OCI-LY1 (cell line): ENCODE measurements at regions not wholly inside any gene's neighbourhood (a gene's known extent, or its start where the extent isn't known, plus 50 kb on each side); places are given as distances from the start of the nearest gene placed in this dataset.

Experiments
- H2AFZ ChIP-seq: fragments of 200-600 bp; sonication (generic), shearing (Covaris generic); 2 replicates; pipeline ENCODE4 v1.6.0; 2014; ENCODE audit warnings: antibody characterized with exemption, mild to moderate bottlenecking, low read length
- H3F3A ChIP-seq: fragments of 200-600 bp; sonication (generic), shearing (Covaris generic); 2 replicates; pipeline ENCODE4 v1.6.0; 2014; ENCODE audit warnings: mild to moderate bottlenecking, antibody characterized with exemption, low read length, moderate library complexity; ENCODE audit not compliant: insufficient read depth
- H3K27ac ChIP-seq: fragments of 200-600 bp; sonication (generic); 2 replicates; pipeline ENCODE4 v1.5.1; 2014; ENCODE audit warnings: low read length, mixed run types, mild to moderate bottlenecking, low read depth; ENCODE audit not compliant: poor library complexity, severe bottlenecking
- H3K27me3 ChIP-seq: fragments of 200-600 bp; sonication (generic); 2 replicates; pipeline ENCODE4 v1.6.0; 2014; ENCODE audit warnings: antibody characterized with exemption, mild to moderate bottlenecking, low read length, moderate library complexity; ENCODE audit not compliant: insufficient read depth
- H3K36me3 ChIP-seq: fragments of 200-600 bp; sonication (generic); 2 replicates; pipeline ENCODE4 v1.6.1; 2014; ENCODE audit warnings: mild to moderate bottlenecking, antibody characterized with exemption, low read length, moderate library complexity, mixed read lengths; ENCODE audit not compliant: insufficient read depth
- H3K4me1 ChIP-seq: fragments of 200-600 bp; sonication (generic); 2 replicates; pipeline ENCODE4 v1.5.1; 2014; ENCODE audit warnings: mild to moderate bottlenecking, low read length, moderate library complexity; ENCODE audit not compliant: insufficient read depth, severe bottlenecking
- H3K4me2 ChIP-seq: fragments of 200-600 bp; sonication (generic), shearing (Covaris generic); 2 replicates; pipeline ENCODE4 v1.6.1; 2014; ENCODE audit warnings: low read length
- H3K4me3 ChIP-seq: fragments of 200-600 bp; sonication (generic); 2 replicates; pipeline ENCODE4 v1.5.1; 2014; ENCODE audit warnings: low read length, low read depth, mild to moderate bottlenecking, mixed read lengths; ENCODE audit not compliant: poor library complexity, severe bottlenecking
- H3K79me2 ChIP-seq: fragments of 200-600 bp; shearing (Covaris generic); 2 replicates; pipeline ENCODE4 v1.6.1; 2016; ENCODE audit warnings: mixed run types, low read length, mixed read lengths; ENCODE audit not compliant: insufficient read depth
- H3K9ac ChIP-seq: fragments of 200-600 bp; sonication (generic), shearing (Covaris generic); 2 replicates; pipeline ENCODE4 v1.6.1; 2014; ENCODE audit warnings: mild to moderate bottlenecking, low read length, mixed read lengths
- H3K9me2 ChIP-seq: fragments of 200-600 bp; sonication (generic), shearing (Covaris generic); 2 replicates; pipeline ENCODE4 v1.6.1; 2014; ENCODE audit warnings: low read depth, mild to moderate bottlenecking, low read length, mixed read lengths
- H3K9me3 ChIP-seq: fragments of 200-600 bp; shearing (Covaris generic); 2 replicates; pipeline ENCODE4 v1.6.1; 2014; ENCODE audit warnings: low read length, mixed read lengths
- H4K20me1 ChIP-seq: fragments of 200-600 bp; sonication (generic), shearing (Covaris generic); 2 replicates; pipeline ENCODE4 v1.6.0; 2016; ENCODE audit warnings: mild to moderate bottlenecking, low read length; ENCODE audit not compliant: insufficient read depth
- EZH2 ChIP-seq: fragments of 200-600 bp; sonication (generic), shearing (Covaris generic); IDR thresholded peaks from 2 replicates; pipeline ENCODE4 v1.8.0; 2017; ENCODE audit warnings: borderline replicate concordance, mixed run types, mild to moderate bottlenecking, antibody characterized with exemption, low read length, moderate library complexity, mixed read lengths
- TF ChIP-seq, protein P1 (sequence below): fragments of 200-600 bp; sonication (generic), shearing (Covaris generic); IDR thresholded peaks from 2 replicates; pipeline ENCODE4 v1.5.1; 2017; ENCODE audit warnings: mild to moderate bottlenecking, antibody characterized with exemption, low read length, moderate library complexity, mixed read lengths

DNA sequence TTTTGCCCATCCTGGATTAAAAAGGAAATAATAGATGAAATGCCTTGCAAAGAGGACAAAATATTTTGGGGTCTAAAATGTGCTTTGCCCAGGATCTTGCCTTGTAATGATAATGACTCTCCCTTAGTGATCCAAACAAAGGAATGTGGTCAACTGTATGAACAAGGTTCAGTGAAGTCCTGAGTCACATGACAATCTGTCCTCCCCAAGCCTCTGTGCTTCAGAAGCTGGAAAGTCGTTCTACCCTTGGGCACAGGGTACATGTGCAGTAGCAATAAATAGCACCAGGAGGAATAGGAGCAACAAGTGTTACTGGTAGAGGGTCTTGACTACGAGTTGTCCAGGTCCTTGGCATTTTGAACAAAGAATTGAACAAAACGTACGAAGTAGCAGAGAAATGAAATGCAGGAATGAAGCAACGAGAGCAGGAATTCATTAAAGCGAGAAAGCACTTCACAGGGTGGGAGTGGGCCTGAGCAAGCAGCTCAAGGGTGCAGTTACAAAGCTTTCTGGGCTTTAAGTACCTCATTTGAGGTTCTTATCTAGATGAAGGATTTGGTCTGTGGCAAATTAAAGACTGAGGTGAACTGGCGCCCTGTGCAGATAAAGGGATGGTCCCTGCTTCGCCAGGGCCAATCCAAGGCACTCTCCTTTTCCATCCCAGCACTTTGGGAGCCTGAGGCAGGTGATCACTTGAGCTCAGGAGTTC, 65.8 kb downstream of the RESF1 start:
- no peak overlapping the region for H3K4me2 ChIP-seq
- H3K27ac ChIP-seq = no peak overlapping the region
- H3K4me1 ChIP-seq = peaks cover 16% of the 10 kb centered on the region
- no peaks in the 10 kb centered on the region for H3K79me2 ChIP-seq
- H3K9ac ChIP-seq = no peak overlapping the region
- H2AFZ ChIP-seq = no peak overlapping the region
- H4K20me1 ChIP-seq = no peaks in the 10 kb centered on the region
- H3K4me3 ChIP-seq = no peak overlapping the region
- H3K9me2 ChIP-seq = no peaks in the 10 kb centered on the region
- H3K36me3 ChIP-seq = no peaks in the 10 kb centered on the region
- H3K27me3 ChIP-seq = no peaks in the 10 kb centered on the region
- no peaks in the 10 kb centered on the region for H3K9me3 ChIP-seq
- no peaks in the 10 kb centered on the region; the same call in 1 of the 2 replicates for H3F3A ChIP-seq
- TF ChIP-seq, protein P1, sequence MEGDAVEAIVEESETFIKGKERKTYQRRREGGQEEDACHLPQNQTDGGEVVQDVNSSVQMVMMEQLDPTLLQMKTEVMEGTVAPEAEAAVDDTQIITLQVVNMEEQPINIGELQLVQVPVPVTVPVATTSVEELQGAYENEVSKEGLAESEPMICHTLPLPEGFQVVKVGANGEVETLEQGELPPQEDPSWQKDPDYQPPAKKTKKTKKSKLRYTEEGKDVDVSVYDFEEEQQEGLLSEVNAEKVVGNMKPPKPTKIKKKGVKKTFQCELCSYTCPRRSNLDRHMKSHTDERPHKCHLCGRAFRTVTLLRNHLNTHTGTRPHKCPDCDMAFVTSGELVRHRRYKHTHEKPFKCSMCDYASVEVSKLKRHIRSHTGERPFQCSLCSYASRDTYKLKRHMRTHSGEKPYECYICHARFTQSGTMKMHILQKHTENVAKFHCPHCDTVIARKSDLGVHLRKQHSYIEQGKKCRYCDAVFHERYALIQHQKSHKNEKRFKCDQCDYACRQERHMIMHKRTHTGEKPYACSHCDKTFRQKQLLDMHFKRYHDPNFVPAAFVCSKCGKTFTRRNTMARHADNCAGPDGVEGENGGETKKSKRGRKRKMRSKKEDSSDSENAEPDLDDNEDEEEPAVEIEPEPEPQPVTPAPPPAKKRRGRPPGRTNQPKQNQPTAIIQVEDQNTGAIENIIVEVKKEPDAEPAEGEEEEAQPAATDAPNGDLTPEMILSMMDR = no peak
- TF ChIP-seq EZH2 = no peak

DNA sequence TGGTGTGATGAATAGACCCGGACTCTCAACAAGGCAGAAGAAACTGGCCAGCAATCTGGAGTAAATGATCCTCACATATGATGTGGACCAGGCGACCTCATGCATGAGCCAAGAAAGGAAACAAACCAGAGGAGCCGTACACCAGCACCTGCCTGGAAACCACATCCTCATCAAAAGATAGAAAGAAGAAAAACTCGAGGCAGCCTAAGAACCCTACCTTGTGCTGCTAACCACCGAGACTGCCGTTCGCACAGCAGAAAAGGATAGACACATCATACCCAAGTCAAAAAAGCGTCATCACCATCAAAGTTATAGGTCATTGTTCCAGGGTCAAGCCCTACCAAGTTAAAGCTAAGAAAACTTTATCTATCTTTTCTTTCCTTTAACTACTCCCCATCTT, 66.7 kb downstream of the RESF1 start:
- no peaks in the 10 kb centered on the region for H3K27me3 ChIP-seq
- H3K4me2 ChIP-seq = no peak overlapping the region
- H3K79me2 ChIP-seq = no peaks in the 10 kb centered on the region
- no peaks in the 10 kb centered on the region for H3K9me3 ChIP-seq
- no peak overlapping the region for H3K4me3 ChIP-seq
- H4K20me1 ChIP-seq = no peaks in the 10 kb centered on the region
- no peak overlapping the region for H3K9ac ChIP-seq
- no peak overlapping the region for H3K27ac ChIP-seq
- peaks cover 16% of the 10 kb centered on the region for H3K4me1 ChIP-seq
- no peaks in the 10 kb centered on the region for H3F3A ChIP-seq
- H2AFZ ChIP-seq = no peak overlapping the region
- no peak for TF ChIP-seq EZH2
- TF ChIP-seq, protein P1 = no peak
- no peaks in the 10 kb centered on the region for H3K36me3 ChIP-seq
- H3K9me2 ChIP-seq = no peaks in the 10 kb centered on the region

DNA sequence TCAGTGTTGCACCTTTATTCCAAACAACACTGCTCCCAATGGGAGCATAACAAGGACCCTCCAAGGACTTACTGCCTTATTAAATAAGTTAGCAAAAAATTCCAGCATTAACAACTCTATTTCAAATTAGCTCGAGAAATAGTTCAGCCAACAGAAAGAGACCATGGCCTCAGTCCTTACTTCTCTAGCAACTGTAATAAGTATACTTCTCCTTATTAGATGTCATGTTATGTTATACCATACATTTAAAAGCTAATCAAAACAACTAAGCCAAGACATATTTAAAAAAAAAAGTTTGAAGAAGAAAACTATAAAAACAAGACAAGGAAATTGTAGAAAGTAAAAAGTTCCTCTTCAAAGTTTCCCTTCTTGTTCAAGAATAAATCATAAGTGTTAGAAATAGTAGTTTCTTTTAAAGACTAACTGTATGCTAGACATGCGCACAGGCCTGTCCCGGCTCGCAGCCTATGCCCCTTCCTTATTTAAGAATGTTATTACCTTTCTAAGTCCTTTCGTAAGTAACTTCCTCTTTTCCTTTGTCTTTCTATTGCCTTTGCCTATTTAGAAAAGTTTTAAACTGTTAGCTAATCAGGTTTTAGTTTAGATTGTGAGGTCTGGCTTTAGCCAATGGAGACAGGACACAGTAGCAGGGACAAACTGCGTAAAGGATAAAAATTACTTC, 68.6 kb downstream of the RESF1 start:
- Histone ChIP-seq H3K27ac (no peak overlapping the region), H3K9me2 (no peaks in the 10 kb centered on the region), H3F3A (no peaks in the 10 kb centered on the region), H3K9me3 (no peaks in the 10 kb centered on the region), H4K20me1 (no peaks in the 10 kb centered on the region), H2AFZ (no peak overlapping the region), H3K4me3 (no peak overlapping the region), H3K27me3 (no peaks in the 10 kb centered on the region), H3K9ac (no peak overlapping the region), H3K79me2 (no peaks in the 10 kb centered on the region), H3K4me2 (no peak overlapping the region), H3K4me1 (peaks cover 16% of the 10 kb centered on the region), H3K36me3 (no peaks in the 10 kb centered on the region)
- TF ChIP-seq, protein P1 = no peak
- TF ChIP-seq EZH2 = no peak
